Urothelium cell line (cell line): ENCODE measurements at regions not wholly inside any gene's neighbourhood (a gene's known extent, or its start where the extent isn't known, plus 50 kb on each side); places are given as distances from the start of the nearest gene placed in this dataset.
"Not testable (repeated sequence)": the region's sequence is repeated elsewhere in the genome, so short reads cannot be mapped to it uniquely, and the experiment has no call there.

Source experiments
- DNase-seq: peaks from one replicate; pipeline ENCODE4 v3.0.0; 2011; ENCODE audit warnings: low spot score, mixed read lengths
- FAIRE-seq: peaks from 2 replicates; lab custom pipeline; 2011; peaks lifted over from hg19 to GRCh38; lab: Jason Lieb, UNC

GRCh38 chr4:25474690-25475089 is 97.6 kb downstream of the ANAPC4 start:
- DNase-seq = no peak
- FAIRE-seq = no peak

GRCh38 chr4:25477221-25477620 is 100.2 kb downstream of the ANAPC4 start:
- DNase-seq = no peak
- no peak for FAIRE-seq

- no peak for FAIRE-seq
- DNase-seq = no peak
These were observed 104.6 kb downstream of the ANAPC4 start for GRCh38 chr4:25481648-25482047.

GRCh38 chr4:25484243-25484721 is 107.2 kb downstream of the ANAPC4 start:
- DNase-seq = peak; percentile 19
- FAIRE-seq = no peak

- no peak for DNase-seq
These were observed 108.0 kb downstream of the ANAPC4 start for GRCh38 chr4:25485104-25485503.

GRCh38 chr4:25486171-25486570 is 109.1 kb downstream of the ANAPC4 start:
- DNase-seq (peak; percentile 21), FAIRE-seq (no peak)

More at GRCh38 chr4:25485104-25485503, 108.0 kb downstream of the ANAPC4 start:
- no peak for FAIRE-seq

- FAIRE-seq (no peak), DNase-seq (no peak)
These were observed 110.1 kb downstream of the ANAPC4 start for GRCh38 chr4:25487155-25487554.

GRCh38 chr4:25489253-25489797 is 112.3 kb downstream of the ANAPC4 start:
- DNase-seq (no peak), FAIRE-seq (no peak)

GRCh38 chr4:25493466-25493865 is 116.4 kb downstream of the ANAPC4 start:
- DNase-seq (no peak), FAIRE-seq (no peak)

- DNase-seq (no peak), FAIRE-seq (no peak)
These were observed 117.1 kb downstream of the ANAPC4 start for GRCh38 chr4:25494166-25494565.

- FAIRE-seq (no peak), DNase-seq (no peak)
These were observed 123.7 kb downstream of the ANAPC4 start for GRCh38 chr4:25500626-25501316.

GRCh38 chr4:25502115-25502514 is 125.1 kb downstream of the ANAPC4 start:
- DNase-seq = no peak

GRCh38 chr4:25503779-25504178 is 126.7 kb downstream of the ANAPC4 start:
- DNase-seq = no peak
- no peak for FAIRE-seq

More at GRCh38 chr4:25502115-25502514, 125.1 kb downstream of the ANAPC4 start:
- no peak for FAIRE-seq

GRCh38 chr4:25504932-25505636 is 128.0 kb downstream of the ANAPC4 start:
- no peak for FAIRE-seq
- no peak for DNase-seq

- DNase-seq (no peak), FAIRE-seq (no peak)
These were observed 128.6 kb downstream of the ANAPC4 start for GRCh38 chr4:25505637-25505991.

- DNase-seq = no peak
- no peak for FAIRE-seq
These were observed 129.0 kb downstream of the ANAPC4 start for GRCh38 chr4:25506032-25506571.

- no peak for FAIRE-seq
These were observed 132.6 kb downstream of the ANAPC4 start for GRCh38 chr4:25509646-25510045.

GRCh38 chr4:25511823-25512222 is 134.8 kb downstream of the ANAPC4 start:
- DNase-seq, FAIRE-seq: not testable (repeated sequence)

More at GRCh38 chr4:25509646-25510045, 132.6 kb downstream of the ANAPC4 start:
- no peak for DNase-seq

- DNase-seq = no peak
- FAIRE-seq = no peak
These were observed 136.8 kb downstream of the ANAPC4 start for GRCh38 chr4:25513814-25514213.

- FAIRE-seq (no peak), DNase-seq (no peak)
These were observed 132.2 kb upstream of the SLC34A2 start for GRCh38 chr4:25523405-25523804.

- DNase-seq = no peak
- FAIRE-seq = no peak
These were observed 131.0 kb upstream of the SLC34A2 start for GRCh38 chr4:25524663-25525062.

GRCh38 chr4:25525896-25526295 is 129.8 kb upstream of the SLC34A2 start:
- FAIRE-seq = no peak
- no peak for DNase-seq
